ENCODE measurements at regions not wholly inside any gene's neighbourhood (a gene's known extent, or its start where the extent isn't known, plus 50 kb on each side); places are given as distances from the start of the nearest gene placed in this dataset.

DNA sequence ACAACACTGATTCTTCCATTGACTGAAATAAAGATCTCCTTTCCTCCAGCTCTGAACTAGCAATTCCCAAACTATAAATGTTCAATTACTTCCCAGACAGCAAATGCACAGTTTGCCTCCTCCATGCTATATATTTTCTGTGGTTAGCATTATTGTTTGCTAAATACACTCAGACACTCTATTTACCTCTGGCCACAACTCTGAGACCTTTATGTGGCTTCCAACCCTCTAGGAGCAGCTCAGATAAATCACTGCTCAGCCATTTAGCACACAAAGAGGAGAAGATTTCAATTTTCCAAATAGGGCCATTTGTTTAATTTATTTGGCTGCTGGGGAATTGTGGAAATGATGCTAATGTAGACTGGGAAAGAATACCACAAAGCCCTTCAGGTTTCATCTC lies 202.0 kb downstream of the SPTSSA start (continued):
- TF ChIP-seq, protein P1, sequence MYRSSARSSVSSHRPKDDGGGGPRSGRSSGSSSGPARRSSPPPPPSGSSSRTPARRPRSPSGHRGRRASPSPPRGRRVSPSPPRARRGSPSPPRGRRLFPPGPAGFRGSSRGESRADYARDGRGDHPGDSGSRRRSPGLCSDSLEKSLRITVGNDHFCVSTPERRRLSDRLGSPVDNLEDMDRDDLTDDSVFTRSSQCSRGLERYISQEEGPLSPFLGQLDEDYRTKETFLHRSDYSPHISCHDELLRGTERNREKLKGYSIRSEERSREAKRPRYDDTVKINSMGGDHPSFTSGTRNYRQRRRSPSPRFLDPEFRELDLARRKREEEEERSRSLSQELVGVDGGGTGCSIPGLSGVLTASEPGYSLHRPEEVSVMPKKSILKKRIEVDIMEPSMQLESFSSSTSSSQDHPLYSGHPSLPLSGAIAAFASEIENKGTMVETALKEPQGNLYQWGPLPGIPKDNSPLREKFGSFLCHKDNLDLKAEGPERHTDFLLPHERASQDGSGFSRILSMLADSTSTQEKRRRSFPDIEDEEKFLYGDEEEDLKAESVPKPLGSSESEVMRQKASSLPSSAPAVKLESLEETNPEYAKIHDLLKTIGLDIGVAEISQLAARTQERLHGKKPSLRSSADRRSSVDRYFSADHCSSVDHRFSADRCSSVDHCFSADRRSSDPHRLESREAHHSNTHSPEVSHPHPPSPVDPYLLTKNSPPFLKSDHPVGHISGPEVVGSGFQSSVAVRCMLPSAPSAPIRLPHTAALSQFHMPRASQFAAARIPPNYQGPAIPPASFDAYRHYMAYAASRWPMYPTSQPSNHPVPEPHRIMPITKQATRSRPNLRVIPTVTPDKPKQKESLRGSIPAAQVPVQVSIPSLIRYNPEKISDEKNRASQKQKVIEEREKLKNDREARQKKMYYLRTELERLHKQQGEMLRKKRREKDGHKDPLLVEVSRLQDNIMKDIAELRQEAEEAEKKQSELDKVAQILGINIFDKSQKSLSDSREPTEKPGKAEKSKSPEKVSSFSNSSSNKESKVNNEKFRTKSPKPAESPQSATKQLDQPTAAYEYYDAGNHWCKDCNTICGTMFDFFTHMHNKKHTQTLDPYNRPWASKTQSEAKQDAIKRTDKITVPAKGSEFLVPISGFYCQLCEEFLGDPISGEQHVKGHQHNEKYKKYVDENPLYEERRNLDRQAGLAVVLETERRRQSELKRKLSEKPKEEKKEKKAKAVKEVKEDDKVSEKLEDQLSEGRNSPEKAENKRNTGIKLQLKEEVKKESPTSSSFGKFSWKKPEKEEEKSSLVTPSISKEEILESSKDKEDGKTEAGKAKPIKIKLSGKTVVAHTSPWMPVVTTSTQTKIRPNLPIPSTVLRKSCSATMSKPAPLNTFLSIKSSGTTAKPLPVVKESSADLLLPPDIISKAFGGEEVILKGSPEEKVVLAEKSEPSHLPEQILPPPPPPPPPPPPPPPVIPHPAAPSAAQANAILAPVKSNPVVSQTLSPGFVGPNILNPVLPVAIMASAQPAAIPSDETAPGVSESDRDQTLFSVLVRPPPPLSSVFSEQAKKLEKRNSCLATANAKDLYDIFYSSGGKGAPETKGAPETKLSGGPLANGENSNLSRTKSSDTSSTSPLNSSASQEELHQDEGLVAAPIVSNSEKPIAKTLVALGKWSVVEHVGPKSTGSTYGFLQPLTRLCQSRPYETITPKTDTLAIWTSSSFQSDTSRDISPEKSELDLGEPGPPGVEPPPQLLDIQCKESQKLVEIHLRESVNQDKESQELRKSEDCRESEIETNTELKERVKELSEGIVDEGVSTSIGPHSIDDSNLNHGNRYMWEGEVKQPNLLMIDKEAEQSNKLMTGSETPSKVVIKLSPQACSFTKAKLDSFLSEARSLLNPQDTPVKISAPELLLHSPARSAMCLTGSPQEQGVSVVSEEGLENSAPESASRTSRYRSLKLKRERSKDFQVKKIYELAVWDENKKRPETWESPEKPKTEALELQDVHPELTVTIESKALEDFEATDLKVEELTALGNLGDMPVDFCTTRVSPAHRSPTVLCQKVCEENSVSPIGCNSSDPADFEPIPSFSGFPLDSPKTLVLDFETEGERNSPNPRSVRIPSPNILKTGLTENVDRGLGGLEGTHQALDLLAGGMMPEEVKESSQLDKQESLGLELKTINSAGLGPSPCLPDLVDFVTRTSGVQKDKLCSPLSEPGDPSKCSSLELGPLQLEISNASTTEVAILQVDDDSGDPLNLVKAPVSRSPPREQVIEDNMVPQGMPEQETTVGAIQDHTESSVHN (CRISPR knock-in tag; IDR thresholded peaks at IDR 0.05): no peak
- TF ChIP-seq KDM5B (CRISPR knock-in tag; IDR thresholded peaks at IDR 0.05; ENCODE audit: borderline replicate concordance) (no peak), ZNF674 (CRISPR knock-in tag; IDR thresholded peaks at IDR 0.05; ENCODE audit: low read depth) (no peak), XBP1 (CRISPR knock-in tag; IDR thresholded peaks at IDR 0.05) (no peak), TAF15 (IDR thresholded peaks at IDR 0.05; ENCODE audit: low read depth, low read length, poor library complexity, severe bottlenecking) (no peak), ZNF224 (CRISPR knock-in tag; IDR thresholded peaks at IDR 0.05) (no peak), SP5 (CRISPR knock-in tag; IDR thresholded peaks at IDR 0.05; ENCODE audit: borderline replicate concordance, low read depth) (no peak), ZNF430 (CRISPR knock-in tag; IDR thresholded peaks at IDR 0.05) (no peak), MTF1 (CRISPR knock-in tag; IDR thresholded peaks at IDR 0.05) (no peak), ZIK1 (CRISPR knock-in tag; IDR thresholded peaks at IDR 0.05; ENCODE audit: borderline replicate concordance, low read depth) (no peak), ZNF747 (CRISPR knock-in tag; IDR thresholded peaks at IDR 0.05; ENCODE audit: borderline replicate concordance) (no peak), ZNF572 (CRISPR knock-in tag; IDR thresholded peaks at IDR 0.05) (no peak), ZNF3 (CRISPR knock-in tag; IDR thresholded peaks at IDR 0.05) (no peak)
- TF ChIP-seq, protein P2, sequence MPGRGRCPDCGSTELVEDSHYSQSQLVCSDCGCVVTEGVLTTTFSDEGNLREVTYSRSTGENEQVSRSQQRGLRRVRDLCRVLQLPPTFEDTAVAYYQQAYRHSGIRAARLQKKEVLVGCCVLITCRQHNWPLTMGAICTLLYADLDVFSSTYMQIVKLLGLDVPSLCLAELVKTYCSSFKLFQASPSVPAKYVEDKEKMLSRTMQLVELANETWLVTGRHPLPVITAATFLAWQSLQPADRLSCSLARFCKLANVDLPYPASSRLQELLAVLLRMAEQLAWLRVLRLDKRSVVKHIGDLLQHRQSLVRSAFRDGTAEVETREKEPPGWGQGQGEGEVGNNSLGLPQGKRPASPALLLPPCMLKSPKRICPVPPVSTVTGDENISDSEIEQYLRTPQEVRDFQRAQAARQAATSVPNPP (CRISPR knock-in tag; IDR thresholded peaks at IDR 0.05): no peak
- TF ChIP-seq, protein P3, sequence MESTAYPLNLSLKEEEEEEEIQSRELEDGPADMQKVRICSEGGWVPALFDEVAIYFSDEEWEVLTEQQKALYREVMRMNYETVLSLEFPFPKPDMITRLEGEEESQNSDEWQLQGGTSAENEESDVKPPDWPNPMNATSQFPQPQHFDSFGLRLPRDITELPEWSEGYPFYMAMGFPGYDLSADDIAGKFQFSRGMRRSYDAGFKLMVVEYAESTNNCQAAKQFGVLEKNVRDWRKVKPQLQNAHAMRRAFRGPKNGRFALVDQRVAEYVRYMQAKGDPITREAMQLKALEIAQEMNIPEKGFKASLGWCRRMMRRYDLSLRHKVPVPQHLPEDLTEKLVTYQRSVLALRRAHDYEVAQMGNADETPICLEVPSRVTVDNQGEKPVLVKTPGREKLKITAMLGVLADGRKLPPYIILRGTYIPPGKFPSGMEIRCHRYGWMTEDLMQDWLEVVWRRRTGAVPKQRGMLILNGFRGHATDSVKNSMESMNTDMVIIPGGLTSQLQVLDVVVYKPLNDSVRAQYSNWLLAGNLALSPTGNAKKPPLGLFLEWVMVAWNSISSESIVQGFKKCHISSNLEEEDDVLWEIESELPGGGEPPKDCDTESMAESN (CRISPR knock-in tag; conservative IDR thresholded peaks at IDR 0.05): no peak

All from HepG2 (cell line).